Caki2 (cell line): ENCODE measurements at regions not wholly inside any gene's neighbourhood (a gene's known extent, or its start where the extent isn't known, plus 50 kb on each side); places are given as distances from the start of the nearest gene placed in this dataset.

Experiments used
- DNase-seq: peaks from one replicate; pipeline ENCODE4 v3.0.0-alpha.2; 2015; ENCODE audit warnings: low read depth
- in situ Hi-C: cut with HindIII; loops from 2 replicates; pipeline ENCODE4 v1.10.0; 2016; ENCODE audit warnings: low sequenced_read_pairs, low pct_unique_long_range_greater_than_20kb, mixed read lengths

DNA sequence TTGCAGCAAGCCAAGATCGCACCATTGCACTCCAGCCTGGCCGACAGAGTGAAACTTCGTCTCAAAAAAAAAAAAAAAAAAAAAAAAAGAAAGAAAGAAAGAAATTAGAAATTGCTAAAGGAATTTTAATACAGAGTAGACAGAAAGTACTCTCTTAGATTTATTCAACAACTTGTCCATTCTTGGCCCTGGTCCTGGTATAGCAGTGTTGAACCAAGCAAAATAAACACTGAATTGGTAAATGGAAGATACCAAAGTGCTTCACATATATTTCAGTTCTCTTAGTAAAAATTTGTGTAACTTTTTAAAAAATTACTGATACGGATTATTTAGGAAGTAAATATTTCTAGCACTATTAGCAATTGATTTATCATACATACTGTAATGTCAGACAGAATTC, 165.9 kb upstream of the TLL1 start:
- no peak for DNase-seq
- in situ Hi-C loops = no loop called here

DNA sequence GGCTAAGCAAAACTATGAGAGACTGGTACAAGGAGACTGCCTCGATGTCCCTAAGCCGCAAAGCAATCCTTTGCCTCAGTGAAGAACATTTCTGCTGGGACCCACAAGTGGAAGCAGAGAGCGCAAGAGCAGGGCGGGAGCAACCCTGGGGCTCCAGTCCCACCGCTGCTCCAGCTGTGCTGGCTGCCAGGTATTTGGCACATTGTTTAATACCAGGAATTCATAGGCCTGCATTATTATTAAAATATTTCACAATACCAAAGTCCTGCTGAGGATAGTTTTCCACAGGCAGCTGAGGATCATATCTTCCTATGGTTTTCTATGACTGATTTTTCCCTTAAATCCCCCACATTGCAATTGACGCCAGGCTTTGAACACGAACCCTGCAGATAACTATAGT, 163.5 kb upstream of the TLL1 start:
- no peak for DNase-seq
- in situ Hi-C loops = no loop called here

DNA sequence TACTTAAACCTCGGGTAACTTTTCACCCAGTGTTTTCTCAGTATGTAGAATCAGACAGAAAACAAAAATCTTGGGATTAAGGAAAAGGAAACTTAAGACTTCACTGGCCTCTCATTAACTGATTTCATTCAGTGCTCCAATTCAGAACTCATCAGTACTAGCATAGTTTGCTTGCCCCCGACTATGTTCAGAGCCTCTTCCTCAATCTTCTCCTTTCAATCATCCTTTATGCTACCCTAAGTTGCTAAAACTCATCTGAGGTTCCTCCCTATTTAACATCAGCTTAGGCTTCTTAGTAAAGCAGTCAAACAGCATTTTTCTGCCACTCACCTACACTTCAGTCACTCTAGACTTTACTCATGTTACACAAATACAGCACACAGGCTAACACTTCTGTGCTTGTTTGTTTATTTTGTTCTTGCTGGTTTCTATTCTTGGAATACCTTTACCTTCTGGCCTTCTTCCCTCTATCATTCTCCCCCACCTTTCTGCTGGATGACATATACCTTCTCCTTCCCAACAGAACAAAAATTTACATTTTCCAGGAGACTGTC, 163.0 kb upstream of the TLL1 start:
- no peak for DNase-seq
- in situ Hi-C loops = no loop called here

DNA sequence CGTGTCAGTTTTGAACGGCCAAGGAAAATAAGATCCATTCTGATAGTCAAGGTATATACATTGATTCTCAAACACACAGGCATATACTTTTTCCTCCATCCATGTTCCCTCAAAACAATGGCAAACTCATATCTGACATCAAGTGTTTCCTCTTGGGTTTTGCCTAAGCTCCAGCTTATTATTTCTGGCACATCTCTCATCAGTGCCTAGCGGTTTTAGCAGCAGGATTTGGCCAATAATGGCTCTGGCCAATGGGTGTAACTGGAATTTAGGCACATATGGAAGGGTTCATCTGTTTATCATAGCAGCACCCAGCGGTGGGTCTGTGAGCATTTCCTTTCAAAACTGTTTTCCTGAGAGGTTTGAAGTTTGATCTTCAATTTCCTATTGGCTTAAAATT, 161.6 kb upstream of the TLL1 start:
- in situ Hi-C loops = no loop called here

DNA sequence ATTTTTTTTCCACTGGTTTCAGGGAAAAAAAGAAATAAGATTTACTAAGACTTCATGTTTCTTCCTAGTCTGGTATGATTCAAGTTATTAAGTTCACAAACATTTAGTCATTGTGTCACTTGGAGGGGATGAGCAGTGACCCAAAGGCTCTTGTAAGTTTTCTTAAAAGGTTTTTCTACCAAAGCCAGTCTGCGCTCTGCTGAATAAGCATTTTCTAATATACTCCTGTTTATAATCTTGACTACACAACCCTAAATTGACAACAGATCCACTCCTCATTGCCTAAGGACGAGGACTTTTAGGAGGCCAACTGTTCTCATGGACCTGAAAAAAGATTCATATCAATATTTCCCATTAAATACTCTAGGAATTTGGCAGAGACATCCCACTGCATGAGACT, 161.1 kb upstream of the TLL1 start:
- in situ Hi-C loops = no loop called here
- DNase-seq = no peak

More for the DNA sequence above, 161.6 kb upstream of the TLL1 start:
- no peak for DNase-seq

DNA sequence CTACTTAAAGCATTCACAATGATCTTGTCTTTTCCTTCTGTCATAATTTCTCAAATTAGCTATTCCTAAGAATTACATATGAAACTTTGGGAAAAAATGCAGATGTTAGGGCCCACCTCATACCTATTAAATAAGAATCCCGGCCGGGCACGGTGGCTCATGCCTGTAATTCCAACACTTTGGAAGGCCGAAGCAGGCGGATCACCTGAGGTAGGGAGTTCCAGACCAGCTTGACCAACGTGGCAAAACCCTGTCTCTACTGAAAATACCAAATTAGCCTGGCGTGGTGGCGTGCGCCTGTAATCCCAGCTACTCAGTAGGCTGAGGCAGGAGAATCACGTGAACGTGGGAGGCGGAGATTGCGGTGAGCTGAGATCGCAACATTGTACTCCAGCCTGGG, 158.4 kb upstream of the TLL1 start:
- in situ Hi-C loops = no loop called here
- DNase-seq = no peak

DNA sequence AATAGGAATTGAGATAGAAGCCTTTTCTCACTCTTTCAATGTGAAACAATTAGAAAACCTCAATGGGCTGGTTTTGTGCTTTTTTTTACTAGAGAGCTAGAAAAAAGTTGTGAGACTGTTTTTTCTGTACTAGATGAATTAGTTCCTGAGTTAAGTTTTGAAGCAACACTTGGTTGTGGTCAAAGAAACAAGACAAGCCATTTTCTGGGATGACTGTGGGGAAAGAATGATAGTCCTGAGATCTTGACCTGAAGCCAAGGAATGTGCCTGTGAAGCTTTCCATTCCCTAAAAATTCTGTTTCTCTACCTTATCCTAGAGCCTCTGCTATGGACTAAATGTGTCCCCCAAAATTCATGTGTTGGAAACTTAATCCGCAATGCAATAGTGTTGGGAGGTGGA, 157.8 kb upstream of the TLL1 start:
- DNase-seq = no peak
- in situ Hi-C loops = no loop called here

DNA sequence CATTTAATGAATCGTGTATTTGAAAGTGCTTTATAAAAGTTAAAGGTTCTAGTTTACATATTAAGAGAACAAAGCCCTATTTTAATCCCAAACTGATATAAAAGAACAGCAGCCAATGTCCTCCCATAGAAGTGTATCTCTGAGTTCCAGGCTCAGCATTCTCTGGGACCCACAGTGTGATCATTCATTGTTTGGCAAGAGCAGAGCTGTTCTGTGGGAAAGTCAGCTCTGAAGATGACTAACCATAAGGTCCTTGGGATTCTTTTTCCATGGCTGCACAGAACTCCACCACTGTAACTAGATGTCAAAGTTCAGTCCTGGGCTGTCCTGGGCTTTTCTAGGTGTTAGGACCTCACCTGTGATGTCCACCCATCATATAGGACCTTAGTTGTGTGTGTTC, 157.0 kb upstream of the TLL1 start:
- no peak for DNase-seq
- in situ Hi-C loops = no loop called here

DNA sequence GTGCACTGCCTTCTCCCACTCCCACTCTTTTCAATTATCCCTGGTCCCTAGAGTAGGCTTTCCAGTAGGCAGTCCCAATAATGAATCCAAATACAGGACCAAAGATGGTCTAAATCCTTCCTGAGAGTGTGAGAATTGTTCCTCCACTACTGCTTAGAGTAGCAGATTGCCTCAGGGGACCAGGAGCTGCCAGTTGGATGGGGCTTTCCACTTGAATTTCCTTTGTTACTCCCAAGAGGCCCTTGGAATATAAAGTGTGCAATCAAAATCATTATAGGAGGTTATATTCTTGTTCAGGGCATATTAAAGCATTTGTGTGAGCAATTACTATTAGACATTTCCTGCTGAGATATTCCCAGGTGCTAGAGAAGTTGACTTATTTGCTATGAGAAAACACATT, 156.6 kb upstream of the TLL1 start:
- in situ Hi-C loops = no loop called here
- DNase-seq = no peak

DNA sequence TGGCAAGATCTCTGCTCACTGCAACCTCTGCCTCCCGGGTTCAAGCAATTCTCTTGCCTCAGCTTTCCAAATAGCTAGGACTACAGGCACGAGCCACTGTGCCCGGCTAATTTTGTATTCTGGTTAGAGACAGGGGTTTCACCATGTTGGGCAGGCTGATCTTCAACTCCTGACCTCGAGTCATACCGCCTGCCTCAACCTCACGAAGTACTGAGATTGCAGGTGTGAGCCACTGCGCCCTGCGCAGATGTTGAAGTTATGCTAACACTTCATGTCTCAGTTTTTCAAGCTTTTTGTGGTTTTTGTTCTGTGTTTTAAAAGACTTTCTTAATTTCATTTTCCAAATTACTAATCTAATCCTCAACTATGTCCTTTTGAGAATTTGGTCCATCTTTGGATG, 154.4 kb upstream of the TLL1 start:
- in situ Hi-C loops = no loop called here
- no peak for DNase-seq

DNA sequence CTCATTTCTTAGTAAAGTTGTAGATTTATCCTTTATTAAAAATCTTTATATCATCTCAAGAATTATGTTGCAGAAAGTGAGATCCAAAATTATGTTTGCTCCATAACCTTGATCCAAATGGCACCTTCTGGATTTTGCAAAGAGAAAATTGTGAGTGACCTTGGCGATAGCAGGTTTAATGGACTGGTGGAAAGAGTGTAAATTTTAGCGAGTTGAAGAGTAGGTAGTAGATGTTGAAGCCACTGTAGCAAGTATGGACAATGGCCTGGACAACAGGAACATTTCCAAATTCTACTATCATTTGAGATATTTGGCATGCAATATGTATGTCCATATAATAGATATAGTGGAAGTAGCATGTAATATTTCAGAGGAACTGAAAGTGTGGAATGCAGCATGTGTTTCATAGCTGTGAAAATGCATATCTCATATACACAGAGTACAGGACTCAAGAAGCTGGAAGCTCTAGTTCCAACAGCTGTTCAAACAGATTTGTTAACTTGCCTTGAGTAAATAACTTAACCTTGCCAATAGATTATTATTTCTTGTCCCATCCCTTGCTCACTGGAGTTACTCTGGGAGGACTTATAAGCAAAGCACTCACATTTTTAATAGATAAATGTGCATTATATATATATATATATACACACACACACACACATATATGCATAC, 152.5 kb upstream of the TLL1 start:
- in situ Hi-C loops = no loop called here
- no peak for DNase-seq

DNA sequence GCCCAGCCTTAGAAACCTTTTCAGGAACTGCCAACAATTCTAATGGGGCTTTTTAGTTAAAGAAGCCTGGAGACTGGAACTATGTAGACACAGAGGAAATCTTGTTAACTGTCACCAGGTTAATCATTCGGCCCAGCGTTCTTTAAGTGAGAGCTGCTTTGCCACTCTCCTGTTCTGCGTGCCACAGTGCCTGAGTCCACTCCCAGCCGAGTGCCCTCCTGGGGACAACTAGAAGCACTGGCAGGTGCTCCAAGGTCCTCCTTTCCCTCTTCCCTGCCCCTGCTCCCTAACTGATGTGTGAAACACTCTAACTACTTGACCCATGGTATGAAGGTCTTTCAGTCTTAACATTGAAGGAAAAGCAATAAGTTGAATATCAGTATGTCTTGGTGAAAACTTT, 151.2 kb upstream of the TLL1 start:
- DNase-seq = no peak
- in situ Hi-C loops = no loop called here

DNA sequence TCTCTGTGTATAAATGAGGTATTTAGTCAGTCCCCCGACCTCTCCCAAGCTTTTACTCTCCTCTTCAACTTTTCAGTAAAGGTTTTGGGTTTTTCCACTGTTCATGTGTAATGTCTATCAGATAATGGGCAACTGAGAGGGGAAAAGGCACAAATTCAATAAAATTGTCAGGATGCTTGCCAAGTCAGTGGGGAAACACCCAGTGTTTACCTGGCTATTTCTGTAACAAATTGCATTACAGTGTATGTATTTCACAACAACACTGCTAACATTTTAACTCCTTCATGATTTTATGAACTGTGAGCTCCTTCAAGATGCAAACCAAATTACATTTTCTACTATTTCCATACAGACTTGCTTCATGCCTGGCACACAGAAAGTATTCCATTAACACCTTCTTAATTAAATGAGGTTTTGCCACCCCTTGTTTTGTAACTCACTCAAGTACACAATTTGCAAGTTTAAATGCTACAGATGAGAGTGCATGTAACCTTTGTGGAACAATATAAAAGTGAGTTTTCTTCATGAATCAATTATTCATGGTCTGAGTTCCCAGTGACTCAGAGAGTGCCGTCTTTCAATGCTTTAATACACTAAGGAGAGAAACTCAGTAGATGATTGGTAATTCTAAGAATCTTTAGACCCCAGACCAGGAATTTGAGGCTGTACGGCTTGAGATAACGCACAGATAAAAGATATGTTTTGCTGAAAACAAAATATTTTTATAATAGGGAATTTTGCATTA, 149.8 kb upstream of the TLL1 start:
- in situ Hi-C loops = no loop called here
- no peak for DNase-seq

DNA sequence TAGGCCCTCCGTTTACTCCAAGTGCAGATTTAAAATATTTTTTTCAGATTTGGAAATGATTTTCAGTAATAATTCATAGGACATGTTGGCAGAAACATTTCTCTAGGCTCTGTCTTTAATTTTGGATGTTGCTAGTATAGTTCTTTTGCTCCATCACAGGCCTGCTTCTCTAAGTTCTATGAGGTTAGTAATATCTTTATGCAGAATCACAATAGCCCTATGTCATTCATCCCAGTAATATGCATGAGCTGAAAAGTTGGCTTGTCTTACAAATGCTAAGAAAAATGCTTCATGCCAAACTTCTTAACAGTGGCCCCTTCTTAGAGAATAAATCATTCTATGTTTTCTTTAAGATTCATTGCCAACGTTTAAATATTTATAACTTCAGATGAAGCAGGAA, 148.3 kb upstream of the TLL1 start:
- no peak for DNase-seq
- in situ Hi-C loops = no loop called here

DNA sequence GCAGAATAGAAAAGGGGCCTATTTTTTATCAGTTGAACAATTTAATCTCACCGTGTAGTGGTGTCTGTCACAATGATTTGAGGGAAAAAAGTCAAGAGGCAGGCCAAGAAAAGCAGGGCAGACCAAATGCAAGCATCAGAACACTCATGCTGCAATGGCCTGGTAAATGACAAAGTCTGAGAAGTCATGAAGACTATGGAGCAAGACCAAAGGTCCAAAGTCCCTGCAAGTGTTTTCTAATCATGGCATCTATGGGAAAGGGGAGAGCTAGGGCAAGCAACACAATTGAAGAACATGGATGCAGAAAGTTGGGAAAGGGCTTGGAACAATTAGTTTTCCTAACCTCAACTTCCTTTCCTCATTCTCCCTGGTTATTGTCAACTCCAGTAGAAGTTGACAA, 147.7 kb upstream of the TLL1 start:
- in situ Hi-C loops = no loop called here
- DNase-seq = no peak

DNA sequence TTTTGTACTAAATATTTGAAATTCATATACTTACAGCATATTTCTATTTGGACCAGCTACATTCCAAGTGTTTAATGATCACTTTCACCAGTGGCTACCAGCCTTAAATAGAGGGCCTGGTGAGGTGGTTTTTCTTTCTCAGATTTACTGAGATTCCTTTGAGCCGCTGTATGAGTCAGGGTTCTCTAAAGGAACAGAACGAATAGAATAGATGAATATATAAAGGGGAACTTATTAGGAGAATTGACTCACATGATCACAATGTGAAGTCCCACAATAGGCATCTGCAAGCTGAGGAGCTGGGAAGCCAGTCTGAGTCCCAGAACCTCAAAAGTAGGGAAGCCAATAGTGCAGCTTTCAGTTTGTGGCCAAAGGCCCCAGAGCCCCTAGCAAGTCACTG, 146.2 kb upstream of the TLL1 start:
- no peak for DNase-seq

DNA sequence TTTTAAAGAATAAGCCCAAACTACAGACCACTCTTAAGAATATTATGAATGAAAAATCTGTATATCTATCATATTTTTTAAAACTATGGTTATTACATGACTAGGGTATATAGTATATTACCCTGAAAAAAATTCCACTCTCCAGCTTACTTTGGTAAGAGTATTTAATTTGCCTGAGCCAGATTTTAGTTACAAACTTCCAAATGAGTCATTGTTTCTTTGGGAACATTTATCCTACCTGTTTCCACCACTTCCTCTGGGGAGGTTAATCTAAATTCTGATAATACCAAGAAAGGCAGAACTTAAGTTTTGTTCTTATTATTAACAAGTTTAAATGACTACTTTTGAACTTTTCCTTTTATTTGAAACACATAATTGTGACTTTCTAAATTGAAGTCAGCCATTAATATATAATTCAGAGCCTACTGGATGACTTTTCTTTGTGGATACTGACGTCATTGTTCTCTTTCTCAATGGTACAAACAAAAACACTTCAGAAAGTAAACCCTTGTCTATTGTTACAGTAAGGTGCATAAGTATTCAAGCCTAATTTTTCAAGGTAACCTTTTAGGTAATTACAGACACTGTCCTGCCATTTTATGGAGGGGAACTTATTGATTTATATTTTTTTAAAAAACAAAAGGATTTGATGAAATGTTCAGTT, 135.6 kb upstream of the TLL1 start:
- in situ Hi-C loops = no loop called here
- no peak for DNase-seq

More for the DNA sequence above, 146.2 kb upstream of the TLL1 start:
- in situ Hi-C loops = no loop called here

DNA sequence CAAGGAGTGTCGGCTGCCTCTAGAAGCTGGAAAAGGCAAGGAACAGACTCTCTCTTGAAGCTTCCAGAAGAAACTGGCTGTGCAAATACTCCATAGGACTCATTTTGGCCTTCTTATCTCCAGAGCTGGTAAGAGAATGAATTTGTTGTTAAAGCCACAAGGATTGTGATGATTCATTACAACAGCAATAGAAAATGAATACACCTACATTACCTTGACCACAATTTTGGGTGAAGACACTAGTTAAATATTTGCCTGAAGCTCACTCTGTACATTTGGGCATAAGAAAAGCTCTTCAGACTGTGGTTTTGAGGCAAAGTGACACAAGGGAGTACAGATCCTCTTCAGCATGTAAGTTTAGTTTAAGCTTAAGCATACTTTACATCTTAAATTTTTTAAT, 134.5 kb upstream of the TLL1 start:
- in situ Hi-C loops = no loop called here
- DNase-seq = peak; percentile 26

DNA sequence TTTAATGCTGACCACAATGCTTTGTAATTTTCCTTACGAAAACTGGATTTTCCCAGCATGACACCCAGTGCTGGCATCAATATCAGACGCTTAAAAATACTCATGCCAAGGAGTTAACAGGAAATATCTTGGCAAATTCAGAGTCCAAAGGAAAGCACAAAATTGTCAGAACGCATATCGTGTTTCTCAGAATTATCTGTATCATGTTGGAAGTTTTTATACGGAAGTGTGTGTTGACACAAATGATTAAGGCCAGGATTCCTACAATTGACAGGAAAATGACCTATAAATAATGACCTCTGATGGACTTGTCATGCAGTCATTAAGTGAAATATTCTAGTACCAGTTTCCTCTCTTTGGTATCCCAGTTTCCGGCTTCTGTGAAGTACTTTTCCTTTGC, 132.1 kb upstream of the TLL1 start:
- in situ Hi-C loops = no loop called here
- no peak for DNase-seq
